KBM-7 (cell line): ENCODE measurements at regions not wholly inside any gene's neighbourhood (a gene's known extent, or its start where the extent isn't known, plus 50 kb on each side); places are given as distances from the start of the nearest gene placed in this dataset.

Experiments used
- DNase-seq: peaks from one replicate; pipeline ENCODE4 v3.0.0-alpha.2; 2015
- in situ Hi-C: fragments of 300-500 bp; cut with MboI; formaldehyde crosslinking; loops from 2 replicates; pipeline ENCODE4 v1.14.3; 2020; ENCODE audit warnings: low sequenced_read_pairs, low pct_unique_long_range_greater_than_20kb, mixed read lengths

GRCh38 chr1:13878021-13878420, 178.0 kb downstream of the PRDM2 start:
- in situ Hi-C loops, result no loop called here

GRCh38 chr1:13878451-13878850, 178.5 kb downstream of the PRDM2 start:
- in situ Hi-C loops, result no loop called here
- no peak for DNase-seq

More at GRCh38 chr1:13878021-13878420, 178.0 kb downstream of the PRDM2 start:
- no peak for DNase-seq

GRCh38 chr1:13881385-13882088, 181.5 kb downstream of the PRDM2 start:
- no peak for DNase-seq
- in situ Hi-C loops, result no loop called here

GRCh38 chr1:13888351-13888986, 188.5 kb downstream of the PRDM2 start:
- in situ Hi-C loops, result no loop called here
- no peak for DNase-seq

GRCh38 chr1:13889495-13889894, 189.5 kb downstream of the PRDM2 start:
- in situ Hi-C loops, result no loop called here
- DNase-seq, result no peak

- no peak for DNase-seq
- in situ Hi-C loops, result no loop called here
These were observed 190.8 kb downstream of the PRDM2 start for GRCh38 chr1:13890766-13891165.

GRCh38 chr1:13892198-13892597, 192.2 kb downstream of the PRDM2 start:
- no peak for DNase-seq
- in situ Hi-C loops, result no loop called here

- DNase-seq, result no peak
- in situ Hi-C loops, result no loop called here
These were observed 192.8 kb downstream of the PRDM2 start for GRCh38 chr1:13892671-13893325.

GRCh38 chr1:13893409-13893821, 193.4 kb downstream of the PRDM2 start:
- in situ Hi-C loops, result no loop called here
- no peak for DNase-seq

- in situ Hi-C loops, result no loop called here
- DNase-seq, result no peak
These were observed 196.9 kb downstream of the PRDM2 start for GRCh38 chr1:13896932-13897331.

GRCh38 chr1:13898406-13898805, 198.4 kb downstream of the PRDM2 start:
- no peak for DNase-seq
- in situ Hi-C loops, result no loop called here

- no peak for DNase-seq
- in situ Hi-C loops, result no loop called here
These were observed 199.9 kb downstream of the PRDM2 start for GRCh38 chr1:13899856-13900255.

- in situ Hi-C loops, result no loop called here
- DNase-seq, result no peak
These were observed 200.6 kb downstream of the PRDM2 start for GRCh38 chr1:13900583-13900982.

GRCh38 chr1:13901039-13901438, 201.1 kb downstream of the PRDM2 start:
- DNase-seq, result no peak
- in situ Hi-C loops, result no loop called here

- no peak for DNase-seq
- in situ Hi-C loops, result no loop called here
These were observed 201.6 kb downstream of the PRDM2 start for GRCh38 chr1:13901597-13901996.

- in situ Hi-C loops, result no loop called here
- no peak for DNase-seq
These were observed 208.1 kb downstream of the PRDM2 start for GRCh38 chr1:13908128-13908527.

- in situ Hi-C loops, result no loop called here
- no peak for DNase-seq
These were observed 212.0 kb downstream of the PRDM2 start for GRCh38 chr1:13911697-13912619.

GRCh38 chr1:13913396-13913795, 213.4 kb downstream of the PRDM2 start:
- in situ Hi-C loops, result no loop called here
- DNase-seq, result no peak

GRCh38 chr1:13916530-13916929, 216.5 kb downstream of the PRDM2 start:
- in situ Hi-C loops, result no loop called here
- no peak for DNase-seq
